ENCODE measurements at regions not wholly inside any gene's neighbourhood (a gene's known extent, or its start where the extent isn't known, plus 50 kb on each side); places are given as distances from the start of the nearest gene placed in this dataset.

DNA sequence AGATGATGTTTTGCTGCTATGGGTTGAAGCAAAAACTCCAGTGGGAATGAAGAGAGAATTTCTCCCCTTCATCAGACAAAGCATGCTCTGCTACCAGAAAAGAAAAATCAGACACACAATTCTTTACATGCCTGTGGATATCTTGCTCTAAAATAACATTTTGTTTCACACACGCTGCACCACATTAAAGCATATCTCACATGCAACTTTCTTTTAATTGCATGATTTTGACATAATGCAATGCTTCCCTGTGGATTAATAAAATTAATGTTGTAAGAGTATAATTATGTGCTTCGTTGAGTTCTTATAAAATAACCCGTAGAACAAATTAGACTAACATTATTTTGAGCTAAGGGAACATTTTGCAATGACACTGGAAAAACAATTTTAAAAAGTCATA lies 2230.7 kb downstream of the PCDH7 start:
- DNase-seq (ENCODE audit: low read depth in 2 of 2), result no peak

DNA sequence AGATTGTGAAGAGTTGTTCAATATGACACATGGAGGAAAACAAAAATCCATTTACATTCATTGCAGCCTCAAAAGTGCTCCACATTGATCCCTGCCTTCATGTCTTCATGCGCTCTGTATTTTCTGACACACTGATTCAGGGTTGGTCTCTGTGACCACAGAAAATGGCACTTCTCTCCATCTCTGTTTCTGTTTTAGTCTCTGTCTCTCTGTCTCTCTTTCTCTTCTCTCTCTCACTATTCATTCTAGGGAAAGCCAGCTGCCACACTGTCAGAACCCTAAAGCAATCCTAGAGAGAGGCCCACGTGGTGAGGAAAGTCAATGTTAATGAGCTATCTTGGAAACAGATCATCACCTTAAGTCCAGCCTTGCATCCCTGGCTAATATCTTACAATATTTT lies 2238.4 kb downstream of the PCDH7 start:
- DNase-seq (ENCODE audit: low read depth in 2 of 2), result no peak

DNA sequence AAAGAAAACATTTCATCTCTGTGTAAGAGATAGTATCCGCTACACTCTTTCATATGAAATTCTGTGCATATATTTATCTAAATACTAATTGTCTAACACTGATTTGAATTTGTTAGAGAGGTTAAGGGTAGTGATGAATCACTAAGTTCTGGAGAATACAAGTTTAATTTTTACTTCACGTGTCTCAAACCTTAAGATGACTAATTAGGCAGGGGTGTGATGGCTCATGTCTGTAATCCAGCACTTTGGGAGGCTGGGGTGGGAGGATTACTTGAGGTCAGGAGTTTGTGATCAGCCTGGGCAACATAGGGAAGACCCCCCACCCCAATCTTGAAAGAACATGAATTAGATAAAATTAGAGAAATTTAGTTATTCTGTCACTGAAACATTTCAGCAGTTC lies 2241.9 kb downstream of the PCDH7 start:
- no peak for DNase-seq (ENCODE audit: low read depth in 2 of 2)

DNA sequence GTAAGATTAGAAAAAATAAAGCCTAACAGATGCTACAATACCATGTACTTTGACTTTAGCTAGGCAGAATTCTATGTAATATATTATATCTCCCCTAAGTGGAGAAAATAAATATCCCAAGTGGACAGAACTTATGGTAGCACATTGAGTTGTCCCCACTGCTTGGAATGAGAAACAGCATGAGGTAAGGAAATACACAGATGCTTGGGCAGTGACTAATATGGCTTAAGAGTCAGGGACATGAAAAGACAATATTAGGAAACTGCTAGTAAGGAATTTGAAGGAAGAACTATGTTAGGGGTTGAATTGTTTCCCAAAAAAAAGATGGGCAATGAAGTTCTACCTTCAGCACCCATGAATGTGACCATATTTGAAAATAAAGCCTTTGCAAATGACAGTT lies 2265.1 kb downstream of the PCDH7 start:
- no peak for DNase-seq (ENCODE audit: low read depth in 2 of 2)

DNA sequence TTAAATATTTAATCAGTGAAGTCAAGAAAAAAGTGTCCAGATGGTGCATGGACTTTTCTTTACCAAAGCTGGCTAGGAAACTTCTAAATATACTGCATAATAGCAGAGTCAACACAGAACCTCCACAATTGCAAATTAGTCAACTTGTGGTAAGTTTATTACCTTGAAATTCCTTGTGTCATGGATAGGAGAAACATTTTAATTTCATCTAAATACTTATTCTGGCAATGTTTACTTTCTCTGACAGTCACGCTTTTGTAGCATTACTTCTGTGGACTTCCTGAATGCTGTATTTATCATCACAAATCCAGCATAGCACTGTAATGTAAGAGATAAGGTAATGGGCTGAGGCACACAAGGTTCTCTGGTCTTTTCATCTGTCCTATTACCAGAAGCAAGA lies 2266.1 kb downstream of the PCDH7 start:
- DNase-seq (ENCODE audit: low read depth in 2 of 2), result no peak

DNA sequence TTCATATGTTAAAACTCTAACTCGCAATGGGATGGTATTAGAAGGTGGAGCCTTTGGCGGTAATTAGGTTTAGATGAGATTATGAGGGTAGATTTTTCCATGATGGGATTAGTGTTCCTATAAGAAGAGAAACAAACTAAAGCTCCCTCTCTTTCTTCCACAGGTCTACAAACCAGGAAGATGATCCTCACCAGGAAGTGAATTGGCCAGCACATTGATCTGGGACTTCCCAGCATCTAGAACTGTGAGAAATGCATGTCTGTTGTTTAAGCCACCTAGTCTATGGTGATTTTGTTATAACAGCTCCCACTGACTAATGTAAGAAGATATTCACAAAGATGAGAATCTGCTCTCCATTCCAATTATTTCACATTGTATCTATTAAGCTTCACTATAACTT lies 2266.9 kb downstream of the PCDH7 start:
- DNase-seq (ENCODE audit: low read depth in 2 of 2), result no peak

DNA sequence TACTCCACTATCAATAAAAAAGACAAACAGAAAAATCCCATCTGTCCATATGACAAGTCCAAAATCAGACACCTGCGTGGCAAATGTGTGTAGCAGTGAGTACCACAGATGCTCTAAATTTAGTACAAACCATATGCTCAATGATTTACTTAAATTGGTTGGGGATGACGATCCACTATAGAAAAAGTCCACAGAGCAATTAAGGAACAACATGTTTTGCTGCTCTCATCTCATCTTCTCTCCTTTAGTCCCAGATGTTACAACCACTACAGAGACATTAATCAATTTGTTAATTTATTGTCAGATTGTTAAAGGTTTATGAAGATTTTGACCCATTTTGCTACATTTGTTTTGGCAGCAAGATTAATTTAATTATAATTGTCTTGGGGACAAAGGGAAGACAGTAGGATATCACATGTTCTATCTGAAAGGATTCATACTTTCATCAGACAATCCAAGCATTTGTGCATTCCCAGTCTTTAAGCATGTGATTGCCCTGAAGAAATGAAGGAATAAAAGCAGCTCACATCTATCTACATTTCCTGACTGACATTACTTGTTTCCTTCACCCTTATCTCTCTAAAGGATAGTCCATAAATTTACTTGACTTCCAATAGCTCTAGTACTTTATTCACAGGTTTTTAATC lies 2268.1 kb downstream of the PCDH7 start:
- DNase-seq (ENCODE audit: low read depth in 2 of 2), result no peak

DNA sequence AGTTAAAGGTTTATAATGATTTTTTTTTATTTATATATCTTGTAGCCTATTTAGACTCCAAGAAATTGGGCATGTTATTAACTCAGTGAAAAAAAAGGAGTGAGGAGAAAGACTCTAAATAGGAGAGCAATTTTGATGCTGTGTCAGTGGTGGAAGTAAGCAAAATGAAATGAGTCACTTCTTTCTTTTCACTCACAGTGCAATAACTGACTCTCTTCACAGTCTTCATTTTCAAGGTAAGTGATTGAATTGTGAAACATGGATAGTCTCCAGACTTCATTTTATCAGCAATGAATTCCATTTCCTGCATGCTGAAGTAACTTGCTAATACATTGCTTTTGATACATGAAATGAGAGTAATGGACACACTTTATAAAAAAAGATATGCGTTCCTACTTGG lies 2271.5 kb downstream of the PCDH7 start:
- no peak for DNase-seq (ENCODE audit: low read depth in 2 of 2)

DNA sequence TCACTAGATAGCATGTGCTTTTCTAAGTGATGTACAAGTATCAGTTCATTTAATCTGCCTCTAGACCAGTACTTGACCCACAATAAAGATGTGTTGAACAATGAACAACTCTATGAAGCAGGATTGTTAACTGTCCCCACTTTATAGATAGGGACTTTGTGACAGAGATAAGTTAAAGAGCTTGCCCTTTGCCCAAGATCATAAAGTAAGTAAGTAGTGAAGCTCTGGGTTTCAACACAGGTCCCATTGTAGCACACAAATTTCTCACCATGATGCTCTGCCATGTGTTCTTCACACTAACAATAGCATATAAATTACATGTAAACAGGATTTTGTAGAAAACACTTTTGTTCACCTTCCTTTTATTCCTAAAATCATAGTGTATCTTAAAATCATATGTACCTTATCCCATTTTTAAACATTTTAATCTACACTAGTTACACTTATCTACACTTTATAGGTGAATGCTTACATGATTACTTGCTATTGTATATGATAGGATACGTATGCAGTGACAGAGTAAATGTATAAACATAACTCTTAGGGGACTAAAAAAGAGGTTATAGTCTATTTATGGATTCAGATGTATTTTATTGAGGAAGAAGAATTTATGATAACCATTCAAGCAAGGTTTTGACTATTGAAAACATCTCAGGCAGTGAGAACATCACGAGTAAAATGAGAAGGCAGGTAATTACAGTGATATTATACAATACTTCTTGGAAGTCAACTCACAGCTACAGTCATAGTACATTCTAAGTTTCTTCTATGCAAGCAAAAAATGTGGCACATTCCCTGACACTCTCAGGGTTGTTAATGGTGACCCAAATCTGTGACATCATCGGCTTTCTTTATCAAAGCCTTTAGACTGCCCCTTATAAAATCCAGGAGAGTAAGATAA lies 2275.1 kb downstream of the PCDH7 start:
- DNase-seq (ENCODE audit: low read depth in 2 of 2), result no peak

DNA sequence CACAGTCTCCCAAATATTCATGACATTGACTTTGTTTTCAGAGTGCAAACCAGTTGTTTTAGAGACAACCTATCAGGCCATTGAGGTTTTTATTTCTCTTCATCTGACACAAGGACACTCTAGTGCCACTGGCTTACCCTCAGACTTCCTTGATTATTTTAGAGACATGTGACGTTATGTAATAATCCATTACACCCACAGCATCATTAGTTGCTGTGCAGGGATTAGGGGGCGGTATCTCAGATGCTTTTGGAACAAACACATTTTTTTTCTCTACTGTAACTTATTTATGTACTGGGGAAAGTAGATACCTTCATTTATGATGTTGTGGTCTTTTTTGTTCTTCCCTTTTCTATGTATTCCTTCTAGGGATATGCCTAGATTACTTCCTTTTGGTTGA lies 2293.1 kb downstream of the PCDH7 start:
- no peak for DNase-seq (ENCODE audit: low read depth in 2 of 2)

DNA sequence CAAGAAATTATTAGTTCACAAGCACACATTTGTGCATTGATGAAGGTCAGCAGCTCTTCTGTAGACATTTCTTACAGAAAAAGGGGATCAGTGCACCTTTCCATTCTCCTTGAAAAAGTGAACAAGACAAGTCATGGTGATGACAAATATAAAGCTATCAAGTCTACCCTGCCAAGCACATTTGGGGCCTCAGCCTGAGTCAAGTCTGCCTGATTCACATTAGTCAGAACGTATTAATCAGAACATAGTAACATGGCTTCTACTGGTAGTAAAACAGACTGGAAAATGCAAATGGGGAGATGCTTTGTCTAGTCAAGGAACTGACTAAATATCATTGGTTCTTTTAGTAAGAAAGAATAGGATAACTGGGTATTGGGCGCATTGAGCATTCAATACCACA lies 2305.1 kb downstream of the PCDH7 start:
- DNase-seq (ENCODE audit: low read depth in 2 of 2), result no peak

DNA sequence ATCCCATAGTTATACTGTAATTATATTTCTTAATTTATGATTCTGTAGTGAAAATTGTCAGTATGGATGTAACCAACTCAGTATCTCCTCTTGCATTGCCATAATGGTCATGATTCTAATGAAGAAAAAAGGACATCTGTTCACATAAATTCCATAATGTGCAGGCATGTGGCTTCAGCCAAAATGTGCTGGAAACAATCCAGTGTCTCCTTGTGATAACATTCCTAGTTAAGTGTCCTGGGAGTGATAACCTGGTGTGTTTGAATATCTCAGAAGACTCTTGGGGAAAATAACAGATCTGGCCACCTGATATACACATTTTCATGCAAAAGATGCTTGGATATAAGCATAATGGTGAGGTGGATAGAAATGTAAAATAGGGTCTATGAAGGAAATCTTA lies 2309.8 kb downstream of the PCDH7 start:
- no peak for DNase-seq (ENCODE audit: low read depth in 2 of 2)

DNA sequence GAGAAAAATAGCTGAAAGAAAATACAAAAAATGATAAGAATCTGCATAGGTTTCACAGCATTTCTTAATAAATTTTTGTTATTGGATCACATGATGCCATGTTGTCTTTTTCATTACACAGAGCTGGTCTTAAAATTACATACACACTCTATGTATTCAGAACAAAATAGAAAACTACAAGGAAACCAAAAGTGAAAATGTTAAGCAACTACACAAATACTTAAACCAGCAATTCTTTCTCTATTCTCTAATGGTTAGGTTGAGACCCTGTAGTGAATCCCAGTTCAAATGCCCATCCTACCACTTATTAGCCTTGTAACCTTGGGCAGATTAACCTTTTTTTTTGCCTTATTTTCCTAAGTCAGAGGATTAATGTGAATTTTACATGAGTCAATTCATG lies 2311.2 kb downstream of the PCDH7 start:
- no peak for DNase-seq (ENCODE audit: low read depth in 2 of 2)

DNA sequence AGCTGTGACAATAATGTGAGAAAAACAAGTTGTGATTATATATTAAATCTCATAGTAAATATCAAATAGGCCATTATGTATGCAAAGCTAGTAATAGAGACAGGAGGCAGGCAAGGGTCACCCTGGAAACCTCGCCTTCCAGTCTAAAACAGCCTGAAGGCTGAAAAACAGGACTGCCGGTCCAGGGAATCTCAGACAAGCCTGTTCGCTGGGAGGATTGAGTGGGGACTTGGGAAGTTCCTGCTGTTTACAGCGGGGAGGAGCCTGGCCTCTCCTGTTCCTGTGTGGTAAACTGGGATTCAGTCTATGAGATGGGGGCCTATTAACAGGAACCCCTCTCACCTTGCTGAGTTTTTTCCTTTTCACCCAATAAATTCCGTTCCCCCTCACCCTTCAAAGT lies 2317.3 kb downstream of the PCDH7 start:
- DNase-seq (ENCODE audit: low read depth in 2 of 2), result no peak

DNA sequence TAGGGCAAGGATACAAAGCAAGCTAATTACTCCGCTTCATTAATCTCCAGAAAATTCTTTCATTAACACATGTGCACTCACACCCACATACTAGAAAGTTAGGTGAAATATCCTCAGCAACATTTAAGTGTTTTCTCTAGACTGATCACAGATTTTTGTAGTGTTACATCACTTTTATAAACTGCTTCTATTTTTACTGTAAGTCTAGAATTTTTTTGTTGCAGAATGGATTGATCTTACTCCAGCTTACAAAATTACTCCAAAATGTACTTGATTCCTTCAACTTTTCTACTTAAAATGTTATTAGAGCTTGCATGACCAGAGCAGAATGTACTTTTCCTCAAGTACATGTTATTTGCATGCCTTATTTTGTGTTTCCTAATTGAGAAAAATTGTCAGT lies 2325.2 kb downstream of the PCDH7 start:
- no peak for DNase-seq (ENCODE audit: low read depth in 2 of 2)

DNA sequence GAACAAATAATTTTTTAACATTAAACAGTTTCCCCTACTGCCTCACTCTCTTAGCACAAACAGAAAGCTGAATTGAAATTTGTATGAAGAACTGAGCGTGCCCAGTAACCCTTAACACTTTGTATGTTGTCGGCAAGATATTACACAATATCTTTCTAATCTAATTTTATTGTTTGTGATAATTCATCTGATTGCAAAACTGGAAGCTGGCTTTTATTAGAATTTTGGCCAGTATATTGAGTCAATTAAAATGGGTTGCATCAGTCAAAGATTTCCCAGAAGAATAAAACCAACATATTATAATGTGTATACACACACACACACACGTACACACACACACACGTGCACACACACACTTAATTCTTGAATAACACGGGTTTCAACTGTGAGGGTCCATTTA lies 2332.1 kb downstream of the PCDH7 start:
- DNase-seq (ENCODE audit: low read depth in 2 of 2), result no peak

DNA sequence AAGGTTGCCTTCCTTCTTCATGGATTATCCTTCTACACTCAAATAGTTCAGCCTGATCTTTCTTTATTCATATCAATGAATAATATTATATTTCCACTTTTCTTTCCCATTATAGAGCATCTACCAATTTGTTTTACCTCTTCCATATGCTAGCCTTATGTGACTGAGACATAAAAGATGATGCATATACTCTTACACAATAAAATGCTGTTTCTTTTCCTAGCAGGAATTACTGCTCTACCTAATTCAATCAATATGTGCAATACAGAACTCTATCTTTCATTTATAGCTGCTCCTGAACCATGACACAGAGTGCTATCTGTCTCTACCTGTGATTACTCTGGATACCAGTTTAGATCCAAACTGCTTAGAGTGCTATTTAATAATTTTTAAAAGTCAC lies 2334.0 kb downstream of the PCDH7 start:
- no peak for DNase-seq (ENCODE audit: low read depth in 2 of 2)

DNA sequence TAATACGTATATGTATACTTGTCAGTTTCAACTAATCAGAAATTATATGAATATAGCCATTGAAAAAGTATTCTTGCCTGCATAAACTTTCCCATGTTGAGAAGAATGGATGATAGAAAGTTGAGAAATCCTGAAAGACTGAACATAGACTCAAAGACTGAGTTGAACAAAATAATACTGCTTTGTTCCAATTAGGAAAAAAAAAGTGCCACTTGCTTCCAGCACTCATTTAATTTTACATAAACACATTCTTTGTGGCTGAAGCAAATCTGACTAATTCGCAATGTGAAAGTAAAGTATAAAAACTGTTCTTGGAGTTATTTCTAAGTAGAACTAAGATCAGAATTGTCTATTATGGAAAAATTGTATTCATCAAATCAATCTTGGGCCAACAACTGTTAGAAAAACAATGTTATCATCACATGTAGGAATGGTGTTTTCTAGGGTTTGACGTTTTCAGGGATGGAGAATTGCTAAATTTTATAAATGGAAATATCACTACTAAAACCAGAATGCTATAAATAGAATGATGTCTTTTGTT lies 2334.6 kb downstream of the PCDH7 start:
- DNase-seq (ENCODE audit: low read depth in 2 of 2), result no peak

DNA sequence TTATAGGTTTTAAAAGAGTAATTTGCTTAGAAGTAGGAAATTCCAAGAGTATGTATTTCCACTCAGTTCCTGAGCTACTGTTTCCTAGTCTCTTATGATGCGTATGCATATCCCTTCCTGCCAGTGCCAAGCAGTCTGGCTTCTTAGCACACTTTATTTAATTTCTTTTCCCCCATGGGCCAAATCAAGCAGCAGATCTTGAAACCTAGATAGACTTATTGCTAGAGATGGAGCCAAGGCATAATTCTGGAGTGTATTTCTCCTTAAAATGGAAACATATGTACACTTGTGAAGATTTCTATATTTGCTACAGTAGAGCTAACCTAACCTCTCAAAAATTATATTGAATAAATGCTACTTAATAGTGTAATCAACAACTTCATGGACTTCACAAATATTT lies 2337.6 kb downstream of the PCDH7 start:
- DNase-seq (ENCODE audit: low read depth in 2 of 2), result no peak

DNA sequence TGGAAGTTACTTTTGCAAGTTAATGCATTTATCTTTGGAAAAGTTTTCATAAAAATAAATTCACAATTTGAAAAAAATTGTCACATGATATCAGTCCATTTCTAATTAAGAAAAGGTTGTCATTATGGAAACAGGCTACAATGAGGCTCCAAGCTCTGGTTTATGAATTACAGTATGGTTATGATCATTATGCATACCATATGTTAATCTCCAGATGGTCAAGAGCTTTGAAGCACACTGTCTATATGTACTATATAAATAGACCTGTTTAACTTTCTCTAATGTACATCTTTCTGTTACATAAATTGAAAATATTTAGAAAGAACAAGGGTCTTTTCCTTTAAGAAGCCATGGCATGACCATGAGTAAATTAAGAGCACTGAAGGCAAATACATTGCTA lies 2338.8 kb downstream of the PCDH7 start:
- DNase-seq (ENCODE audit: low read depth in 2 of 2), result no peak

DNA sequence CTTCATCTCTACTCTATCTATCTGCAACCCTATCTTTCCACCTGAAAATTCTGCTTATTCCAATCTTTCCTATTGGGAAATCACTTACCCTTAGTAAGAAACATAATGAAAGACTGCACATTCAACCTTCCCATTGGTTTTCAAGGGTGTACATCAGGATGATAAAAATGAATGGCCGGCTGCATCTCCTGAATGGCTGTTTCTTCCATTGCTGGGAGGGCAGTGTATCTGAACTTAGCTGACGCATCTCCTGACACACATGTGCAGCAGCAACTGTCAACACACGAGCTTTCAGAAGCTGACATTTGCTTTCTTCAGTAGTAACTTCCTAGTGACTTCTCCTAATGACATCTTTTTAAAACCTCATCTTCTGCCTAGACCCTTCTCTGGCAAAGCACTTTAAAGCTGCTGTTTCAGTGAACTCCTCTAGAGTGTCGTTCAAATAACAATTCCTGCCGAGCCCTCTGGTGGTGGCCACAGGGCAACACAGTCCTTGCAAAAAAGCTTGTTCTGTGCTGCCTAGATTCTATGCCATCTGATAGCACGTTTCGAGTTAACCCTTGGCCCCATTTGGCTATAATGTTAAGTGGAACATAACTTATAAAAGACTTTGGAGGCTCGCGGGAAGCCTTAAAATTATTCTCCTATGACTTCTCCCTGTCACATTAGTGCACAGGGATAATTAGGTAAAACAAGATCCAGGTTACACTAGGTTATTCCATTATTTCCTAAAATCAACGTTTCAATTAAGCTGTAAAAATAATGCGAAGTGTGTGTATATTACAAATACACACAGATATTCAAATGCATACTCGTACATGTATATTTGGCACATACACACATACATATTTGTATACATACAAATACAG lies 2340.7 kb downstream of the PCDH7 start:
- DNase-seq (ENCODE audit: low read depth in 2 of 2), result peak in 1 of 2 donors; percentile 0

DNA sequence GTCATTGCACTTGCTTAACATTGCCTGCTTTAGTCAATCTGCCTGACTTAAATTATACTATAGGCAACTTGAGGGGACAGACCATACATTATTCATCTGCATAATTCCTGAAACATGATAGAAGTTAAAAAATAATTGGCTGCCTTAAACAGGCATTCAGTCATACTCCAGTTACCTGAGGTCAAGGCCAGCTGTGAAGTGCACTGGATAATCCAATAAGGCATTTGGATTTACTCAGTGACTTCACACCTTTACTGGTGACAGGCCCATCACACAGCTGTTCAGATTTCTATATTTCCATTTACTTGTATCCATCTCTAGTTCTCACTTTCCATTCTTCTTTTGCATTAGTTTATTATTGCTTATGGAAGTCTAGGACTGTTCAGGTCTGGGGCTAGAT lies 2341.6 kb downstream of the PCDH7 start:
- DNase-seq (ENCODE audit: low read depth in 2 of 2), result no peak

Data from stimulated activated CD4-positive, alpha-beta T cell treated with anti-CD3 and anti-CD28 coated beads, Interleukin-1b, Interleukin-23, amount 100 ng/mL, for 4 hours (primary cell).